Loucy (cell line): ENCODE measurements at regions not wholly inside any gene's neighbourhood (a gene's known extent, or its start where the extent isn't known, plus 50 kb on each side); places are given as distances from the start of the nearest gene placed in this dataset.

Source experiments
- H2AFZ ChIP-seq: fragments of 200-600 bp; sonication (generic); 2 replicates; pipeline ENCODE4 v1.6.0; 2016; ENCODE audit warnings: antibody characterized with exemption, mild to moderate bottlenecking, low read length, moderate library complexity
- H3F3A ChIP-seq: fragments of 200-600 bp; 2 replicates; pipeline ENCODE4 v1.6.0; 2016; ENCODE audit warnings: antibody characterized with exemption, low read depth, mild to moderate bottlenecking
- H3K27me3 ChIP-seq: fragments of 200-600 bp; sonication (generic); 2 replicates; pipeline ENCODE4 v1.6.1; 2014; ENCODE audit warnings: low read length, mild to moderate bottlenecking; ENCODE audit not compliant: insufficient read depth, poor library complexity, severe bottlenecking
- H3K36me3 ChIP-seq: fragments of 200-600 bp; sonication (generic); 2 replicates; pipeline ENCODE4 v1.6.1; 2016; ENCODE audit warnings: low read length; ENCODE audit not compliant: insufficient read depth
- H3K4me1 ChIP-seq: fragments of 200-600 bp; sonication (generic); 2 replicates; pipeline ENCODE4 v1.5.1; 2014; ENCODE audit warnings: low read length, mild to moderate bottlenecking; ENCODE audit not compliant: insufficient read depth, poor library complexity, severe bottlenecking
- H3K4me2 ChIP-seq: fragments of 200-600 bp; sonication (generic); 2 replicates; pipeline ENCODE4 v1.6.0; 2014; ENCODE audit warnings: antibody characterized with exemption, low read length, low read depth, mild to moderate bottlenecking; ENCODE audit not compliant: poor library complexity, severe bottlenecking
- H3K4me3 ChIP-seq: fragments of 200-600 bp; sonication (generic); 2 replicates; pipeline ENCODE4 v1.5.1; 2014; ENCODE audit warnings: low read length, mild to moderate bottlenecking, mixed read lengths; ENCODE audit not compliant: poor library complexity, severe bottlenecking
- H3K79me2 ChIP-seq: fragments of 200-600 bp; sonication (generic); 2 replicates; pipeline ENCODE4 v1.6.1; 2014; ENCODE audit warnings: low read length; ENCODE audit not compliant: insufficient read depth
- H3K9ac ChIP-seq: fragments of 200-600 bp; sonication (generic); 2 replicates; pipeline ENCODE4 v1.6.0; 2014; ENCODE audit warnings: mild to moderate bottlenecking, low read depth, low read length, moderate library complexity; ENCODE audit not compliant: poor library complexity, severe bottlenecking
- H3K9me2 ChIP-seq: fragments of 200-600 bp; sonication (generic); replicated peaks from 2 replicates; pipeline ENCODE4 v1.6.1; 2016; ENCODE audit warnings: low read depth, low read length, mixed read lengths
- H3K9me3 ChIP-seq: fragments of 200-600 bp; sonication (generic); 2 replicates; pipeline ENCODE4 v1.6.1; 2014; ENCODE audit warnings: mild to moderate bottlenecking, antibody characterized with exemption, low read length, low read depth; ENCODE audit not compliant: insufficient read depth
- H4K20me1 ChIP-seq: fragments of 200-600 bp; sonication (generic); 2 replicates; pipeline ENCODE4 v1.6.0; 2014; ENCODE audit warnings: antibody characterized with exemption, low read length, mild to moderate bottlenecking; ENCODE audit not compliant: insufficient read depth, poor library complexity, severe bottlenecking
- EZH2phosphoT487 ChIP-seq: fragments of 200-600 bp; IDR thresholded peaks from 2 replicates; pipeline ENCODE4 v1.6.1; 2018; ENCODE audit warnings: antibody characterized with exemption, mild to moderate bottlenecking, moderate library complexity, borderline replicate concordance
- TF ChIP-seq, protein P1 (sequence below): fragments of 200-600 bp; sonication (generic); conservative IDR thresholded peaks from 2 replicates; pipeline ENCODE4 v1.5.1; 2014; ENCODE audit warnings: mild to moderate bottlenecking, antibody characterized with exemption, low read length

GRCh38 chr4:160595646-160596045, 1492.8 kb downstream of the RAPGEF2 start:
- Histone ChIP-seq H3K36me3 (no peaks in the 10 kb centered on the region), H3K79me2 (no peaks in the 10 kb centered on the region), H3K4me2 (no peak overlapping the region), H2AFZ (no peak overlapping the region), H3K9ac (no peak overlapping the region), H3K27me3 (no peaks in the 10 kb centered on the region), H3F3A (no peaks in the 10 kb centered on the region), H4K20me1 (no peaks in the 10 kb centered on the region), H3K4me1 (no peaks in the 10 kb centered on the region), H3K9me3 (no peaks in the 10 kb centered on the region), H3K9me2 (no peaks in the 10 kb centered on the region), H3K4me3 (no peak overlapping the region)
- TF ChIP-seq EZH2phosphoT487, result no peak
- TF ChIP-seq, protein P1, sequence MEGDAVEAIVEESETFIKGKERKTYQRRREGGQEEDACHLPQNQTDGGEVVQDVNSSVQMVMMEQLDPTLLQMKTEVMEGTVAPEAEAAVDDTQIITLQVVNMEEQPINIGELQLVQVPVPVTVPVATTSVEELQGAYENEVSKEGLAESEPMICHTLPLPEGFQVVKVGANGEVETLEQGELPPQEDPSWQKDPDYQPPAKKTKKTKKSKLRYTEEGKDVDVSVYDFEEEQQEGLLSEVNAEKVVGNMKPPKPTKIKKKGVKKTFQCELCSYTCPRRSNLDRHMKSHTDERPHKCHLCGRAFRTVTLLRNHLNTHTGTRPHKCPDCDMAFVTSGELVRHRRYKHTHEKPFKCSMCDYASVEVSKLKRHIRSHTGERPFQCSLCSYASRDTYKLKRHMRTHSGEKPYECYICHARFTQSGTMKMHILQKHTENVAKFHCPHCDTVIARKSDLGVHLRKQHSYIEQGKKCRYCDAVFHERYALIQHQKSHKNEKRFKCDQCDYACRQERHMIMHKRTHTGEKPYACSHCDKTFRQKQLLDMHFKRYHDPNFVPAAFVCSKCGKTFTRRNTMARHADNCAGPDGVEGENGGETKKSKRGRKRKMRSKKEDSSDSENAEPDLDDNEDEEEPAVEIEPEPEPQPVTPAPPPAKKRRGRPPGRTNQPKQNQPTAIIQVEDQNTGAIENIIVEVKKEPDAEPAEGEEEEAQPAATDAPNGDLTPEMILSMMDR, result no peak

- H3F3A ChIP-seq, result no peaks in the 10 kb centered on the region
These were observed 1501.7 kb downstream of the RAPGEF2 start for GRCh38 chr4:160604541-160604940.

GRCh38 chr4:160611181-160611580, 1508.3 kb downstream of the RAPGEF2 start:
- Histone ChIP-seq H3K36me3 (no peaks in the 10 kb centered on the region), H3K27me3 (no peaks in the 10 kb centered on the region), H2AFZ (no peak overlapping the region), H3F3A (no peaks in the 10 kb centered on the region), H3K9me3 (no peaks in the 10 kb centered on the region), H3K9me2 (no peaks in the 10 kb centered on the region), H3K4me3 (no peak overlapping the region), H4K20me1 (no peaks in the 10 kb centered on the region), H3K4me1 (no peaks in the 10 kb centered on the region), H3K79me2 (no peaks in the 10 kb centered on the region), H3K4me2 (no peak overlapping the region), H3K9ac (no peak overlapping the region)
- no peak for TF ChIP-seq EZH2phosphoT487
- TF ChIP-seq, protein P1, result no peak

More at GRCh38 chr4:160604541-160604940, 1501.7 kb downstream of the RAPGEF2 start:
- Histone ChIP-seq H3K36me3 (no peaks in the 10 kb centered on the region), H3K27me3 (no peaks in the 10 kb centered on the region), H2AFZ (no peak overlapping the region), H3K4me2 (no peak overlapping the region), H3K79me2 (no peaks in the 10 kb centered on the region), H3K4me3 (no peak overlapping the region), H3K9ac (no peak overlapping the region), H3K9me2 (no peaks in the 10 kb centered on the region), H3K4me1 (no peaks in the 10 kb centered on the region), H3K9me3 (no peaks in the 10 kb centered on the region), H4K20me1 (no peaks in the 10 kb centered on the region)
- TF ChIP-seq, protein P1, result no peak
- TF ChIP-seq EZH2phosphoT487, result no peak
